Endothelial cell (in vitro differentiated cells): ENCODE measurements at regions not wholly inside any gene's neighbourhood (a gene's known extent, or its start where the extent isn't known, plus 50 kb on each side); places are given as distances from the start of the nearest gene placed in this dataset.

ENCODE experiments used
- DNase-seq: peaks from one replicate; pipeline ENCODE4 v3.0.0; 2021; ENCODE audit warnings: low spot score
- H3K27ac Mint-ChIP-seq: one replicate; pipeline ENCODE4 v1.8.0; 2021; ENCODE audit warnings: mixed read lengths, inconsistent platforms; ENCODE audit not compliant: unreplicated experiment
- H3K27me3 Mint-ChIP-seq: one replicate; pipeline ENCODE4 v1.8.0; 2021; ENCODE audit warnings: mild to moderate bottlenecking, moderate library complexity, mixed read lengths, inconsistent platforms; ENCODE audit not compliant: unreplicated experiment
- H3K36me3 Mint-ChIP-seq: one replicate; pipeline ENCODE4 v1.8.0; 2021; ENCODE audit warnings: mild to moderate bottlenecking, low read depth, mixed read lengths, inconsistent platforms; ENCODE audit not compliant: unreplicated experiment
- H3K4me1 Mint-ChIP-seq: one replicate; pipeline ENCODE4 v1.8.0; 2021; ENCODE audit warnings: mild to moderate bottlenecking, mixed read lengths, inconsistent platforms; ENCODE audit not compliant: unreplicated experiment
- H3K4me3 Mint-ChIP-seq: one replicate; pipeline ENCODE4 v1.8.0; 2021; ENCODE audit warnings: mild to moderate bottlenecking, mixed read lengths, inconsistent platforms; ENCODE audit not compliant: unreplicated experiment
- H3K9me3 Mint-ChIP-seq: one replicate; pipeline ENCODE4 v1.8.0; 2021; ENCODE audit warnings: mixed read lengths, inconsistent platforms; ENCODE audit not compliant: unreplicated experiment
- TF ChIP-seq, protein P1 (sequence below): fragments of 200-600 bp; sonication (generic); IDR thresholded peaks from one replicate; pipeline ENCODE4 v1.5.0; 2021; ENCODE audit warnings: antibody characterized with exemption; ENCODE audit not compliant: unreplicated experiment

DNA sequence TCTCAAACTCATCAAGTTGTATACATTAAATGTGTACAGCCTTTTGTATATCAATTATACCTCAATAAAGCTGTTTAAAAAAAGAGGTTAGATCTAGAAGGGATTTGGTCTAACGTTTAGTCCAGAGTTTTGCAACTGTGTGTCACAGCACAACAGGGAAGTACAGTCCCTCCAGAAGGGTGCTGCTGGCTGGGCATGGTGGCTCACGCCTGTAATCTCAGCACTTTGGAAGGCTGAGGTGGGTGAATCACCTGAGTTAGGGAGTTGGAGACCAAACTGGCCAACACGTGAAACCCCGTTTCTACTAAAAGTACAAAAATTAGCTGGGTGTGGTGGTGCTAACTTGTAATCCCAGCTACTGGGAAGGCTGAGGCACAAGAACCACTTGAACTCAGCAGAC lies 78.3 kb upstream of the HAO2 start:
- H3K36me3 Mint-ChIP-seq: no peaks in the 10 kb centered on the region
- peaks cover 25% of the 10 kb centered on the region for H3K4me1 Mint-ChIP-seq
- no peak for DNase-seq
- no peaks in the 10 kb centered on the region for H3K9me3 Mint-ChIP-seq
- H3K27me3 Mint-ChIP-seq: no peaks in the 10 kb centered on the region
- H3K4me3 Mint-ChIP-seq: no peak overlapping the region
- no peak overlapping the region for H3K27ac Mint-ChIP-seq
- TF ChIP-seq, protein P1, sequence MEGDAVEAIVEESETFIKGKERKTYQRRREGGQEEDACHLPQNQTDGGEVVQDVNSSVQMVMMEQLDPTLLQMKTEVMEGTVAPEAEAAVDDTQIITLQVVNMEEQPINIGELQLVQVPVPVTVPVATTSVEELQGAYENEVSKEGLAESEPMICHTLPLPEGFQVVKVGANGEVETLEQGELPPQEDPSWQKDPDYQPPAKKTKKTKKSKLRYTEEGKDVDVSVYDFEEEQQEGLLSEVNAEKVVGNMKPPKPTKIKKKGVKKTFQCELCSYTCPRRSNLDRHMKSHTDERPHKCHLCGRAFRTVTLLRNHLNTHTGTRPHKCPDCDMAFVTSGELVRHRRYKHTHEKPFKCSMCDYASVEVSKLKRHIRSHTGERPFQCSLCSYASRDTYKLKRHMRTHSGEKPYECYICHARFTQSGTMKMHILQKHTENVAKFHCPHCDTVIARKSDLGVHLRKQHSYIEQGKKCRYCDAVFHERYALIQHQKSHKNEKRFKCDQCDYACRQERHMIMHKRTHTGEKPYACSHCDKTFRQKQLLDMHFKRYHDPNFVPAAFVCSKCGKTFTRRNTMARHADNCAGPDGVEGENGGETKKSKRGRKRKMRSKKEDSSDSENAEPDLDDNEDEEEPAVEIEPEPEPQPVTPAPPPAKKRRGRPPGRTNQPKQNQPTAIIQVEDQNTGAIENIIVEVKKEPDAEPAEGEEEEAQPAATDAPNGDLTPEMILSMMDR: no peak

DNA sequence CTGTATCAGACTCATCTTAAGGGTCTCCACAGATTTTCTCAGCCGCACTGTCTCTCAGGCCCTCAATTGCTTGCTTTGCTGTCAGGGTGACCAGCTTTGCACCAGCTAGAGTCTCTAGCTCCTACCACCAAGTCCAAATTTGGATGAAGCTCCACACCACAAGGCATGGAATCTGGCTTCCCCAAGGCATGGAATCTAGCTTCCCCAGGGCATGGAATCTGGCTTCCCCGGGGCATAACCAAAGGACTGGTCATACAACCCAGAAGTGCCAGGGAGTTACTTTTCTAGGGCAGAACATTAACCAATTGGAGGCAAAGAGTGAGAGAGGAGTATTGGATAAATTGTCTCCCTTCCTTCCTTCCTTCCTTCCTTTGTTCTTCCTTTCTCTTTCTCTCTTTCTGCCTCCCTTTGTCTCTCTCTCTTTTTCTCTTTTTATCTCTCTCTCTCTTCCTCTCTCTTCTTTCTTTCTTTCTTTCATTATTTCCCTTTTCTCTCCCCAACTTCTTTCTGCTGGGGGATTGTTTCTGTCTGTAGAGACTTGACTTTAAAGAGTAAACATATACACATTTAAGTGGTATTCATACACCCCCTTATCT lies 76.9 kb upstream of the HAO2 start:
- no peak for DNase-seq
- no peaks in the 10 kb centered on the region for H3K27me3 Mint-ChIP-seq
- no peak overlapping the region for H3K4me3 Mint-ChIP-seq
- H3K36me3 Mint-ChIP-seq: no peaks in the 10 kb centered on the region
- H3K27ac Mint-ChIP-seq: no peak overlapping the region
- TF ChIP-seq, protein P1: no peak
- no peaks in the 10 kb centered on the region for H3K9me3 Mint-ChIP-seq
- H3K4me1 Mint-ChIP-seq: peaks cover 25% of the 10 kb centered on the region

- Mint-ChIP-seq H3K27me3 (peaks cover 1% of the 10 kb centered on the region), H3K9me3 (no peaks in the 10 kb centered on the region), H3K27ac (no peak overlapping the region), H3K4me1 (peaks cover 25% of the 10 kb centered on the region), H3K4me3 (no peak overlapping the region), H3K36me3 (no peaks in the 10 kb centered on the region)
- TF ChIP-seq, protein P1: no peak
- DNase-seq: no peak
Observed at GRCh38 chr1:119293797-119294196, 74.8 kb upstream of the HAO2 start.

DNA sequence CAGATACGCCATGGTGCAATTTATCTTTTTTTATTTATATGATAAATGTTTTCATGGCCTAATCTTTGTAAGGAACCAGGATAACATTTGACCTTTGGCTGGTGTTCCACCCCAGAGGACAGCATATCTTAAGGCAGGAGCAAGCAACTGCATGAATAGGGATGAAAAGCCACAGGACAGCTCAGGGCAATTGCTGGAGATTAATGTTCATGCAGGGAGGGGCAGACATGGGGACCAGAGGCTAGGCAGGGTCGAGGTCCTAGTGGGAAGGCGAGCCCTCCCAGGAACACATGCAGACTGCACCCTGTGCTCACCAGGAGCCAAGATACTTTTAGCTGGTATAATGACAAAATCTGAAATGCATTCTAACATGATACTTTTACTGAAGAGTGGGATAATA lies 74.4 kb upstream of the HAO2 start:
- Mint-ChIP-seq H3K9me3 (no peaks in the 10 kb centered on the region), H3K4me3 (no peak overlapping the region), H3K4me1 (peaks cover 25% of the 10 kb centered on the region), H3K36me3 (no peaks in the 10 kb centered on the region), H3K27me3 (peaks cover 1% of the 10 kb centered on the region), H3K27ac (no peak overlapping the region)
- DNase-seq: no peak
- TF ChIP-seq, protein P1: no peak

GRCh38 chr1:119294722-119295121 lies 73.9 kb upstream of the HAO2 start:
- no peaks in the 10 kb centered on the region for H3K36me3 Mint-ChIP-seq
- peaks cover 1% of the 10 kb centered on the region for H3K27me3 Mint-ChIP-seq
- no peak overlapping the region for H3K4me3 Mint-ChIP-seq
- H3K27ac Mint-ChIP-seq: no peak overlapping the region
- no peaks in the 10 kb centered on the region for H3K9me3 Mint-ChIP-seq
- peaks cover 25% of the 10 kb centered on the region for H3K4me1 Mint-ChIP-seq
- TF ChIP-seq, protein P1: no peak
- no peak for DNase-seq
